HUES48 (cell line): ENCODE measurements at regions not wholly inside any gene's neighbourhood (a gene's known extent, or its start where the extent isn't known, plus 50 kb on each side); places are given as distances from the start of the nearest gene placed in this dataset.
"Not testable (repeated sequence)": the region's sequence is repeated elsewhere in the genome, so short reads cannot be mapped to it uniquely, and the experiment has no call there.

ENCODE experiments used
- H3K27ac ChIP-seq: one replicate; pipeline ENCODE4 v1.7.0; 2013; ENCODE audit warnings: low read depth, low read length, inconsistent platforms
- H3K27me3 ChIP-seq: 2 replicates; pipeline ENCODE4 v1.6.1; 2013; ENCODE audit warnings: mild to moderate bottlenecking, low read length; ENCODE audit not compliant: control insufficient read depth, insufficient read depth
- H3K36me3 ChIP-seq: 2 replicates; pipeline ENCODE4 v1.6.1; 2013; ENCODE audit warnings: low read length; ENCODE audit not compliant: control insufficient read depth, insufficient read depth
- H3K4me1 ChIP-seq: 2 replicates; pipeline ENCODE4 v1.6.1; 2013; ENCODE audit warnings: mild to moderate bottlenecking, low read length; ENCODE audit not compliant: control insufficient read depth, insufficient read depth
- H3K4me3 ChIP-seq: 2 replicates; pipeline ENCODE4 v1.5.1; 2013; ENCODE audit warnings: mild to moderate bottlenecking, low read depth, low read length
- H3K9ac ChIP-seq: 2 replicates; pipeline ENCODE4 v1.6.1; 2013; ENCODE audit warnings: mild to moderate bottlenecking, low read depth, low read length, moderate library complexity
- H3K9me3 ChIP-seq: 2 replicates; pipeline ENCODE4 v1.6.1; 2013; ENCODE audit warnings: low read length; ENCODE audit not compliant: control insufficient read depth, insufficient read depth

DNA sequence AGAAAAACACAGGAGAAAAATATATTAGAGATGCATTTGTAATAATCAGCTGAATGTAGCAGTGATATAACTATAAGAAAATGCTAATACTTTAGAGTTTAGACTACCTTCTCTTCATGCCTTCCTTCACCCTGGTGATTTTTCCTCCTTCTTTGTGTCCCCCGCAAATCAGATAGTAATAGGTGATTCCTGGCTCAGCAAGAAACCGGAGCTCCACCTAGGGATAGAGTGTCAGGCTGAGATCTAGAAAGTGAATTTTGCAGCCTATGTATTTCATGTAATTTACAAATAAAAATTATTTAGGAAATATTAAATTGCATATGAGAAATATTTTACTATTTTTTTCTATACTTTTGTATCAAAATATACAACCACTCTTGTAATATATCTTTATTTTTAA lies 109.8 kb upstream of the ST8SIA4 start:
- Histone ChIP-seq H3K9me3 (no peaks in the 10 kb centered on the region), H3K27ac (no peak overlapping the region), H3K4me1 (peaks cover 8% of the 10 kb centered on the region), H3K27me3 (no peaks in the 10 kb centered on the region), H3K4me3 (no peak overlapping the region), H3K36me3 (no peaks in the 10 kb centered on the region), H3K9ac (no peak overlapping the region)

DNA sequence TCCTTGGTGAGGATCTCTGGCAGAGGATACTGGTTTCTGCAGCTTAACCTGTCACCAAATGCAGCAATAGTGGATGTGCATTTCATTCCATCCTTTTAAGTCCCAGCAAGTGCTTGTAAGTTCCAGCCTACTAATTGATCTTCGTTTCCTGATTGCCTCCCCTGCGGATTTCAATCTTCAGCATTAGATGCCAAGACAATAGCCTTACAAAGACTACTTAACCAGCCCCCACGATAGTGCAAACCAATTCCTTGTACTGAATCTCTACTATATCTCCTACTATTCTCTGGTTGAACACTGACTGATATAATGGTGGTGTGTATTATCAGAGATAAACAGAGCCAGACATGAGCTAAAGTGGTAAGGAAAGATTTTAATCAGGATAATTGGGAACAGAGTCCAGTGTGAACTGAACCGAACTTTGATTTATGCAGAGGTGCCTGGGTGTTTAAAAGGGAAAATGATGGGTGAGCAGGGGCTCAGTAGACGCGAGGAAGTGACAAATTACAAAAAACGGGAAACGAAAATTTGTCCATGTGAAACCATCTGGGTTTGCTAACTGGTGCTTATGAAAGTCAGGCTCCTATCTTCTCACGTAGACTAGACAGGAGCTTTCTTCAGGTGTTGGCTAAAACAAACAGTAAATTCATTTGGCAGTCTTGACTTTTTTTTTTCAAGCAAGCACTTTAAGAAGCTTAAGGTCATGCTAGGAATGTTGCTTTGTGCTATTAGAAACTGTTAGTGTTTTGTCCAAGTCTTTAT lies 106.9 kb upstream of the ST8SIA4 start:
- H3K27ac ChIP-seq: peak overlapping the region; percentile 8

DNA sequence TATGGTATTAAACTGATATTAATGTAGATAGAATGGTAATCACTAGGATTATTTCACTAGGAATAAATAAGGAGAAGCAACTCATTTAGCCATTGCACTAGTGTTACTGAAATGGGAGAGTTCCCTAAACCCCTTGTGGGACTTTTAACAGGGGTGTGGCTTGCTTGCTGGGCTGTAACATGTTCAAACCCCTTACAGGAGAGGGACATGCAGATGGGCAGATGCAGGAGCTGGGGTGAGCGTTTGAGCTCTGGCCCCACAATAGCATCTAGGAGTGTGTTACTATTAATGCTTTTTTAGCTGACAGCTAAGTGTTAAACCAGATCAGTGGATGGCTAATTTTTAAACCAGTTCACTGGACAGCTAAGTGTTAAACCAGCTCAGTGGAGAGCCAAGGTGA lies 89.3 kb upstream of the ST8SIA4 start:
- Histone ChIP-seq H3K36me3 (no peaks in the 10 kb centered on the region), H3K4me1 (no peaks in the 10 kb centered on the region), H3K27me3 (no peaks in the 10 kb centered on the region), H3K4me3 (no peak overlapping the region), H3K27ac (no peak overlapping the region), H3K9ac (no peak overlapping the region), H3K9me3 (no peaks in the 10 kb centered on the region)

More for the DNA sequence above, 106.9 kb upstream of the ST8SIA4 start:
- Histone ChIP-seq H3K4me1 (peaks cover 8% of the 10 kb centered on the region), H3K36me3 (no peaks in the 10 kb centered on the region), H3K9ac (no peak overlapping the region), H3K4me3 (no peak overlapping the region), H3K9me3 (no peaks in the 10 kb centered on the region), H3K27me3 (no peaks in the 10 kb centered on the region)

DNA sequence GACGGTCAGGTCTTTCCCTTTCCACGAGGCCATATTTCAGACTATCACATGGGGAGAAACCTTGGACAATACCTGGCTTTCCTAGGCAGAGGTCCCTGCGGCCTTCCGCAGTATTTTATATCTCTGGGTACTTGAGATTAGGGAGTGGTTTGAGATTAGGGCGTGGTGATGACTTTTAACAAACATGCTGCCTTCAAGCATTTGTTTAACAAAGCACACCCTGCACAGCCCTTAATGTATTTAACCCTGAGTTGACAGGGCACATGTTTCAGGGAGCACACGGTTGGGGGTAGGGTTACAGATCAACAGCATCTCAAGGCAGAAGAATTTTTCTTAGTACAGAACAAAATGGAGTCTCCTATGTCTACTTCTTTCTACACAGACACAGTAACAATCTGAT lies 80.5 kb upstream of the ST8SIA4 start:
- H3K4me1 ChIP-seq, H3K4me3 ChIP-seq, H3K9ac ChIP-seq, H3K27ac ChIP-seq, H3K36me3 ChIP-seq, H3K9me3 ChIP-seq, H3K27me3 ChIP-seq: not testable (repeated sequence)

DNA sequence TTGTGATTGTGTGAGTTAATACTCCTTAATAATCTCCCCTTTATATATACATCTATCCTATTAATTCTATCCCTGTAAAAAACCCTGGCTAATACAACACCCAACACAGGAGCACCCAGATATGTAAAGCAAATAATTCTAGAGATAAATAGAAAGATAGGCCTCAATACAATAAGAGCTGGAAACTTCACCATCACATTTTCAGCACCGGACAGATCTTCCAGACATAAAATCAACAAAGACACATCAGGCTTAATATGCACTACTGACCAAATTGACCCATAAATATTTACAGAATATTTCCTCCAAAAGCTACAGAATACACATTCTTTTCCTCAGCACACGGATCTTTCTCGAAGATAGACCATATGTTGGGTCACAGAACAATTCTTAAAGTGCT lies 71.0 kb upstream of the ST8SIA4 start:
- no peaks in the 10 kb centered on the region for H3K36me3 ChIP-seq
- no peak overlapping the region for H3K9ac ChIP-seq
- no peaks in the 10 kb centered on the region for H3K9me3 ChIP-seq
- H3K4me3 ChIP-seq: no peak overlapping the region
- H3K27me3 ChIP-seq: no peaks in the 10 kb centered on the region
- no peak overlapping the region for H3K27ac ChIP-seq
- H3K4me1 ChIP-seq: no peaks in the 10 kb centered on the region

DNA sequence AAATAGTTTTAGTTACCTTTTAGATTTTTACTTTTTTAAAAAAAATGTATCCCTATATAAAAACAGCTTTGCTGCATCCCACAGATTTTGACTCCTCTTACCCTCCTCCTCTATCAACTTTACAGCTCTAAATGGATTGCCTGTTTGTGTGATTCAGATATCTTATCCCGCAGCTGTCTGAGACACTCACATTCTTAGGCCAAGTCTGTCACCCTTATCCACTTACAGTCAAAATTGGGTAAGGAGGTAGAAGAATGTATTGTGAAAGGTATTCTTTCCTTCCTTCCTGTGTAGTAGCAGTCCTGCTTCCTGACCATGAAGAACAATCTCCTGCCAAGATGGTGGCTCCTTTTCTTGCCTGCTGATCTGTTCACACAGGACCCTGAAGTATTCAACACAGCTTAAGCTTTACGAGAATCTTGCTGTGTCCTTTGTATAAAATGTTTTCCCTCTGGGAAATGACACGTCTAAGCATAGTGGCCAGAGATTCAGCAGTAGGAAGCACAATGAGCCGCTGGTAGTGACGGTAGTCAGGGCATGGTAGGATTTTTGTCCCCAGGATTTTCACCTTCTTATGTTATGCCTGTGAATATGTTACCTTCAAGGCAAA lies 67.7 kb upstream of the ST8SIA4 start:
- Histone ChIP-seq H3K27me3 (no peaks in the 10 kb centered on the region), H3K27ac (no peak overlapping the region), H3K4me1 (no peaks in the 10 kb centered on the region), H3K4me3 (no peak overlapping the region), H3K9ac (no peak overlapping the region), H3K9me3 (no peaks in the 10 kb centered on the region), H3K36me3 (no peaks in the 10 kb centered on the region)

DNA sequence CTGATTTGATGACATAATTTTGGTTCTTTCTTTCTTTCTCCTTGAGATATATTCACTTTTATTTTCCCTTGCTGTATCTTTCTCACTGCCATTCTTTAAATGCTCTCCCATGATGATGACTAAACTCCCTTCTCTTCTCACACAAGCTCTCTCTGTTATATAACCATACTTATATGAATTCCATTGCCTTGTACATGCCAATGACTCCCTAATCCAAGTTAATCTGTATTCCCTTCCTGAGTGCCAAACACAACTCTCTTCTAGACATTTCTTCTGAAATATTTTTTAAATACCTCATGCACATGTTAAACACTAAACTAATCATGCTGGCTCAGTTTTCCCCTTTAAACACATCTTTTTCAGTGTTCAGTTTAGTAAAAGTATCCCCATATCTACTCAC lies 62.2 kb upstream of the ST8SIA4 start:
- Histone ChIP-seq H3K9ac (no peak overlapping the region), H3K36me3 (no peaks in the 10 kb centered on the region), H3K27ac (no peak overlapping the region), H3K4me1 (no peaks in the 10 kb centered on the region), H3K27me3 (no peaks in the 10 kb centered on the region), H3K4me3 (no peak overlapping the region), H3K9me3 (no peaks in the 10 kb centered on the region)
